Erythroblast (primary cell): ENCODE measurements at regions not wholly inside any gene's neighbourhood (a gene's known extent, or its start where the extent isn't known, plus 50 kb on each side); places are given as distances from the start of the nearest gene placed in this dataset.

Experiments used
- DNase-seq, 2 experiments: peaks; one replicate each; lab custom pipeline; 2025; lab: John Stamatoyannopoulos, UW
- GATA1 ChIP-seq: IDR thresholded peaks from 2 replicates; pipeline ENCODE4 v1.6.1; 2011; ENCODE audit warnings: low read depth, mild to moderate bottlenecking, control low read depth, low read length, moderate library complexity
- POLR2A ChIP-seq: IDR thresholded peaks from 2 replicates; pipeline ENCODE4 v1.6.1; 2011; ENCODE audit warnings: mild to moderate bottlenecking, low read length

- TF ChIP-seq GATA1 (no peak), POLR2A (no peak)
- no peak for DNase-seq
Measured at GRCh38 chr14:48490756-48491155, 815.4 kb upstream of the MDGA2 start.

GRCh38 chr14:48473944-48474343 is 798.5 kb upstream of the MDGA2 start:
- no peak for DNase-seq
- no peak for TF ChIP-seq GATA1

GRCh38 chr14:48456051-48456450 is 780.6 kb upstream of the MDGA2 start:
- no peak for TF ChIP-seq GATA1
- no peak for TF ChIP-seq POLR2A
- no peak for DNase-seq

GRCh38 chr14:48454887-48455286 is 779.5 kb upstream of the MDGA2 start:
- no peak for DNase-seq
- TF ChIP-seq GATA1 (no peak), POLR2A (no peak)

- no peak for DNase-seq
- TF ChIP-seq GATA1 (no peak), POLR2A (no peak)
Measured at GRCh38 chr14:48452437-48452995, 777.1 kb upstream of the MDGA2 start.

- no peak for DNase-seq
- no peak for TF ChIP-seq POLR2A
- TF ChIP-seq GATA1: no peak
Measured at GRCh38 chr14:48435221-48435620, 759.8 kb upstream of the MDGA2 start.

- DNase-seq: no peak
- no peak for TF ChIP-seq GATA1
- TF ChIP-seq POLR2A: no peak
Measured at GRCh38 chr14:48430805-48431204, 755.4 kb upstream of the MDGA2 start.

GRCh38 chr14:48429512-48429911 is 754.1 kb upstream of the MDGA2 start:
- TF ChIP-seq GATA1 (no peak), POLR2A (no peak)
- no peak for DNase-seq

- no peak for DNase-seq
- TF ChIP-seq GATA1 (no peak), POLR2A (no peak)
Measured at GRCh38 chr14:48417715-48418500, 742.5 kb upstream of the MDGA2 start.

- TF ChIP-seq POLR2A (no peak), GATA1 (no peak)
- DNase-seq: no peak
Measured at GRCh38 chr14:48401321-48401720, 725.9 kb upstream of the MDGA2 start.

GRCh38 chr14:48398675-48399282 is 723.4 kb upstream of the MDGA2 start:
- TF ChIP-seq POLR2A (no peak), GATA1 (no peak)
- peak; percentile 12 to 41 for DNase-seq

- TF ChIP-seq POLR2A: no peak
- TF ChIP-seq GATA1: no peak
- DNase-seq: no peak
Measured at GRCh38 chr14:48391661-48392060, 716.3 kb upstream of the MDGA2 start.

GRCh38 chr14:48390346-48390745 is 714.9 kb upstream of the MDGA2 start:
- no peak for DNase-seq
- no peak for TF ChIP-seq GATA1
- TF ChIP-seq POLR2A: no peak

- TF ChIP-seq POLR2A (no peak), GATA1 (no peak)
- DNase-seq: no peak
Measured at GRCh38 chr14:48384821-48385220, 709.4 kb upstream of the MDGA2 start.
